Left renal cortex interstitium (tissue), 4 donors: ENCODE measurements at regions not wholly inside any gene's neighbourhood (a gene's known extent, or its start where the extent isn't known, plus 50 kb on each side); places are given as distances from the start of the nearest gene placed in this dataset.
"Not testable (repeated sequence)": the region's sequence is repeated elsewhere in the genome, so short reads cannot be mapped to it uniquely, and the experiment has no call there.

Source experiments
- DNase-seq, 4 donors: peaks; one replicate each; pipeline ENCODE4 v3.0.0-alpha.2; 2013; ENCODE audit warnings: low read depth in 4 of 4, low spot score in 2 of 4, missing footprints in 1 of 4

- DNase-seq: no peak
These were observed 778.7 kb downstream of the CENPC start for GRCh38 chr4:66766557-66766956.

- DNase-seq: no peak
These were observed 795.0 kb downstream of the CENPC start for GRCh38 chr4:66750273-66750672.

GRCh38 chr4:66746918-66747317 is 798.4 kb downstream of the CENPC start:
- DNase-seq: not testable (repeated sequence)

GRCh38 chr4:66741081-66741480 is 804.2 kb downstream of the CENPC start:
- DNase-seq: no peak

- DNase-seq: no peak
These were observed 808.7 kb downstream of the CENPC start for GRCh38 chr4:66736606-66737005.

- DNase-seq: no peak
These were observed 817.0 kb downstream of the CENPC start for GRCh38 chr4:66728280-66728679.

GRCh38 chr4:66712301-66712921 is 832.9 kb downstream of the CENPC start:
- not testable (repeated sequence) for DNase-seq

- DNase-seq: no peak
These were observed 841.1 kb downstream of the CENPC start for GRCh38 chr4:66704243-66704642.

- DNase-seq: no peak
These were observed 850.6 kb downstream of the CENPC start for GRCh38 chr4:66694739-66695138.

GRCh38 chr4:66693694-66694093 is 851.6 kb downstream of the CENPC start:
- DNase-seq: no peak

- DNase-seq: no peak
These were observed 854.2 kb downstream of the CENPC start for GRCh38 chr4:66691101-66691500.

- DNase-seq: no peak
These were observed 856.6 kb downstream of the CENPC start for GRCh38 chr4:66688674-66689073.

GRCh38 chr4:66687459-66687858 is 857.8 kb downstream of the CENPC start:
- DNase-seq: no peak

- no peak for DNase-seq
These were observed 863.3 kb downstream of the CENPC start for GRCh38 chr4:66681962-66682361.

- DNase-seq: no peak
These were observed 878.1 kb downstream of the CENPC start for GRCh38 chr4:66667249-66667648.

- no peak for DNase-seq
These were observed 882.7 kb downstream of the CENPC start for GRCh38 chr4:66662620-66663019.

- DNase-seq: no peak
These were observed 886.5 kb downstream of the CENPC start for GRCh38 chr4:66658809-66659208.

GRCh38 chr4:66655505-66655904 is 889.8 kb downstream of the CENPC start:
- DNase-seq: no peak

GRCh38 chr4:66653937-66654336 is 891.4 kb downstream of the CENPC start:
- DNase-seq: no peak

GRCh38 chr4:66649236-66649635 is 896.1 kb downstream of the CENPC start:
- no peak for DNase-seq

GRCh38 chr4:66647926-66648325 is 897.4 kb downstream of the CENPC start:
- no peak for DNase-seq

- DNase-seq: no peak
These were observed 897.8 kb downstream of the CENPC start for GRCh38 chr4:66647476-66647875.
